ENCODE measurements at regions not wholly inside any gene's neighbourhood (a gene's known extent, or its start where the extent isn't known, plus 50 kb on each side); places are given as distances from the start of the nearest gene placed in this dataset.

- no peak for TF ChIP-seq CTCF (IDR thresholded peaks at IDR 0.05)
- no peak for TF ChIP-seq POLR2A (IDR thresholded peaks at IDR 0.05)
Measured at GRCh38 chr10:32161586-32161985, 105.4 kb upstream of the KIF5B start.
